CD4-positive, alpha-beta memory T cell (primary cell): ENCODE measurements at regions not wholly inside any gene's neighbourhood (a gene's known extent, or its start where the extent isn't known, plus 50 kb on each side); places are given as distances from the start of the nearest gene placed in this dataset.
A peak's percentile ranks its signal among the peaks of the same experiment; 100 is the strongest.

ENCODE experiments used
- CTCF ChIA-PET: fragments of 350-600 bp; sonication (Branson Sonifier 250); formaldehyde crosslinking; loops from one replicate; lab custom pipeline; 2021; ENCODE audit warnings: inconsistent platforms; ENCODE audit not compliant: partially characterized antibody; lab: Charles Lee
- POLR2A ChIA-PET: fragments of 350-600 bp; sonication (Branson Sonifier 250); formaldehyde crosslinking; loops from one replicate; lab custom pipeline; 2021; ENCODE audit not compliant: partially characterized antibody; lab: Charles Lee
- DNase-seq, 5 donors: peaks; one replicate each; pipeline versions ENCODE4 v3.0.0 to v3.0.0-alpha.2; 2020 to 2022; ENCODE audit warnings: mixed read lengths in 1 of 5
- H3K27ac ChIP-seq: one replicate; pipeline ENCODE4 v1.7.0; 2013; ENCODE audit warnings: low read depth, low read length
- H3K27me3 ChIP-seq: 2 replicates; pipeline ENCODE4 v1.7.0; 2013; ENCODE audit warnings: mild to moderate bottlenecking, low read length, moderate library complexity; ENCODE audit not compliant: insufficient read depth
- H3K36me3 ChIP-seq: 2 replicates; pipeline ENCODE4 v1.7.0; 2013; ENCODE audit warnings: mild to moderate bottlenecking, low read length, moderate library complexity; ENCODE audit not compliant: insufficient read depth
- H3K4me1 ChIP-seq: 2 replicates; pipeline ENCODE4 v1.7.0; 2013; ENCODE audit warnings: mild to moderate bottlenecking, low read length, moderate library complexity; ENCODE audit not compliant: insufficient read depth
- H3K4me3 ChIP-seq, 2 donors: one replicate each; pipeline ENCODE4 v1.7.0; 2013; ENCODE audit warnings: low read length in 2 of 2, mild to moderate bottlenecking in 1 of 2
- H3K9me3 ChIP-seq, 2 donors: one replicate each; pipeline ENCODE4 v1.7.0; 2013; ENCODE audit warnings: low read length in 2 of 2, control low read depth in 1 of 2; ENCODE audit not compliant: control insufficient read depth in 1 of 2
- H3K27ac Mint-ChIP-seq, 7 donors: one replicate each; pipeline ENCODE4 v1.8.0; 2020 to 2021; ENCODE audit warnings: mixed read lengths in 7 of 7, mild to moderate bottlenecking in 6 of 7, inconsistent platforms in 3 of 7, moderate library complexity in 3 of 7
- H3K27me3 Mint-ChIP-seq, 2 donors: one replicate each; pipeline ENCODE4 v1.8.0; 2020 to 2021; ENCODE audit warnings: mixed read lengths in 2 of 2
- H3K36me3 Mint-ChIP-seq, 2 donors: one replicate each; pipeline ENCODE4 v1.8.0; 2020 to 2021; ENCODE audit warnings: mixed read lengths in 2 of 2, inconsistent platforms in 1 of 2, mild to moderate bottlenecking in 1 of 2
- H3K4me1 Mint-ChIP-seq, 4 donors: one replicate each; pipeline ENCODE4 v1.8.0; 2020 to 2021; ENCODE audit warnings: mixed read lengths in 4 of 4, mild to moderate bottlenecking in 1 of 4
- H3K4me3 Mint-ChIP-seq, 8 donors: one replicate each; pipeline ENCODE4 v1.8.0; 2020 to 2021; ENCODE audit warnings: mixed read lengths in 8 of 8, mild to moderate bottlenecking in 7 of 8, moderate library complexity in 6 of 8, inconsistent platforms in 3 of 8
- H3K9me3 Mint-ChIP-seq, 8 donors: one replicate each; pipeline ENCODE4 v1.8.0; 2020 to 2021; ENCODE audit warnings: mixed read lengths in 8 of 8, mild to moderate bottlenecking in 5 of 8, inconsistent platforms in 3 of 8, moderate library complexity in 1 of 8
- intact Hi-C: fragments of 100-400 bp; cut with micrococcal nuclease; formaldehyde crosslinking; loops from one replicate; pipeline ENCODE4 v1.15.1; 2023

GRCh38 chr1:228992907-228993535 is 257.7 kb downstream of the RHOU start:
- Mint-ChIP-seq H3K27ac (no peak overlapping the region), H3K9me3 (no peaks in the 10 kb centered on the region), H3K36me3 (no peaks in the 10 kb centered on the region), H3K27me3 (no peaks in the 10 kb centered on the region), H3K4me3 (no peak overlapping the region), H3K4me1 (peaks cover 0 to 9% (median 3%) of the 10 kb centered on the region in 4 donors)
- Histone ChIP-seq H3K36me3 (no peaks in the 10 kb centered on the region), H3K27ac (no peak overlapping the region), H3K4me3 (no peak overlapping the region), H3K9me3 (no peaks in the 10 kb centered on the region), H3K4me1 (no peaks in the 10 kb centered on the region), H3K27me3 (no peaks in the 10 kb centered on the region)
- intact Hi-C loops: no loop called here
- DNase-seq: no peak
- ChIA-PET POLR2A (no interaction called here), CTCF (no interaction called here)

- intact Hi-C loops: no loop called here
- DNase-seq: no peak
- Mint-ChIP-seq H3K9me3 (no peaks in the 10 kb centered on the region), H3K4me1 (no peaks in the 10 kb centered on the region), H3K27me3 (no peaks in the 10 kb centered on the region), H3K27ac (peak overlapping the region in 1 of 7 donors; percentile 7), H3K4me3 (no peak overlapping the region), H3K36me3 (no peaks in the 10 kb centered on the region)
- Histone ChIP-seq H3K27me3 (no peaks in the 10 kb centered on the region), H3K9me3 (no peaks in the 10 kb centered on the region), H3K27ac (no peak overlapping the region), H3K4me1 (no peaks in the 10 kb centered on the region), H3K36me3 (no peaks in the 10 kb centered on the region), H3K4me3 (no peak overlapping the region)
- CTCF ChIA-PET: no interaction called here
- POLR2A ChIA-PET: no interaction called here
Observed at GRCh38 chr1:228994676-228995594, 259.7 kb downstream of the RHOU start.

- ChIA-PET CTCF (no interaction called here), POLR2A (no interaction called here)
- peaks cover 3 to 13% (median 6%) of the 10 kb centered on the region in 4 donors for H3K4me1 Mint-ChIP-seq
- intact Hi-C loops: no loop called here
- no peaks in the 10 kb centered on the region for H3K36me3 Mint-ChIP-seq
- H3K27me3 Mint-ChIP-seq: no peaks in the 10 kb centered on the region
- Histone ChIP-seq H3K36me3 (no peaks in the 10 kb centered on the region), H3K27me3 (no peaks in the 10 kb centered on the region), H3K4me3 (no peak overlapping the region), H3K4me1 (peaks cover 5% of the 10 kb centered on the region), H3K9me3 (no peaks in the 10 kb centered on the region), H3K27ac (no peak overlapping the region)
- DNase-seq: no peak
- no peaks in the 10 kb centered on the region for H3K9me3 Mint-ChIP-seq
- no peak overlapping the region for H3K4me3 Mint-ChIP-seq
- H3K27ac Mint-ChIP-seq: no peak overlapping the region
Observed at GRCh38 chr1:228996281-228996680, 261.0 kb downstream of the RHOU start.

DNA sequence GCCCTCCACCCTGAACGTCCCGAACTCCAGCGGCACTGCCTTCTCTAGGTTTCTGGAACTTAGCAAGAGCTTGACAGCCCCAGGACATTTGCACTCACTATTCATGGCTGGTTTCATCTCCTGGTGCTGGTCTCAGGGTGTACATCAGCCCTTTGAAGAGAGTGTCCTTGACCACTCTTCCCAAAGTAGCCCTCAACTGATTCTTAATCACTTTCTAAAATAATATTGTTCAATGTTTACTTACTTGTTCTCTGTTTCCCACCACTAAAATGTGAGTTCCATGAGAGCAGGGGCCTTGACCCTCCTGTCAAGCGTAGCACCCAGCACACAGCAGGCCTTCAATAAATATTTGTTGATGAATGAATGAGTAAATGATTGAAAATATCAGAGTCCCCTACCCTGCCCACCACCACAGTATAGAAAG is 262.5 kb downstream of the RHOU start:
- H3K9me3 Mint-ChIP-seq: no peaks in the 10 kb centered on the region
- no peak overlapping the region for H3K4me3 Mint-ChIP-seq
- ChIA-PET CTCF (no interaction called here), POLR2A (no interaction called here)
- Histone ChIP-seq H3K27me3 (no peaks in the 10 kb centered on the region), H3K36me3 (no peaks in the 10 kb centered on the region), H3K4me3 (no peak overlapping the region), H3K27ac (no peak overlapping the region), H3K4me1 (peaks cover 11% of the 10 kb centered on the region), H3K9me3 (no peaks in the 10 kb centered on the region)
- peak overlapping the region in 1 of 7 donors; percentile 53 for H3K27ac Mint-ChIP-seq
- H3K36me3 Mint-ChIP-seq: no peaks in the 10 kb centered on the region
- no peak for DNase-seq
- intact Hi-C loops: no loop called here
- H3K27me3 Mint-ChIP-seq: no peaks in the 10 kb centered on the region
- peaks cover 6 to 27% (median 18%) of the 10 kb centered on the region in 4 donors for H3K4me1 Mint-ChIP-seq

DNA sequence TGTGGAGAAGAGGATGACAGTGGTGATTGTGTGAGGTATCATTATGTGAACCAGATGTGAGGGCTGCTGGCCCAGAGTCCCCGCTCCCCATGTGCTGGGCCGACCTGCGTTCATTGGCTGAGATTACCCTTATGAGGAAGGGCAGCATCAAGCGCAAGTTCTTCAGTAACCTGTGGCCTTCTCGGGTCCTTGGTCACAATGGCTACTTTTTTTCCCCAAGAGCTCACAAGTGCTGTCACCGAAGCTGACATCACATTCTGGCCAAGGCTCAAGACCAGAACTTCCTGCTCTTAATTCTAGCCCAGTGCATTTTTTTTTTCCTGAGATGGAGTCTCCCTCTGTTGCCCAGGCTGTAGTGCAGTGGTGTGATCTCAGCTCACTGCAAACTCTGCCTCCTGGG is 262.9 kb downstream of the RHOU start:
- H3K36me3 Mint-ChIP-seq: no peaks in the 10 kb centered on the region
- H3K27ac Mint-ChIP-seq: no peak overlapping the region
- no peaks in the 10 kb centered on the region for H3K9me3 Mint-ChIP-seq
- Histone ChIP-seq H3K27ac (no peak overlapping the region), H3K9me3 (no peaks in the 10 kb centered on the region), H3K4me3 (no peak overlapping the region), H3K27me3 (no peaks in the 10 kb centered on the region), H3K4me1 (peaks cover 11% of the 10 kb centered on the region), H3K36me3 (no peaks in the 10 kb centered on the region)
- intact Hi-C loops: no loop called here
- ChIA-PET CTCF (no interaction called here), POLR2A (no interaction called here)
- no peak overlapping the region for H3K4me3 Mint-ChIP-seq
- DNase-seq: no peak
- H3K27me3 Mint-ChIP-seq: no peaks in the 10 kb centered on the region
- H3K4me1 Mint-ChIP-seq: peaks cover 6 to 29% (median 20%) of the 10 kb centered on the region in 4 donors

GRCh38 chr1:228999446-229000170 is 264.3 kb downstream of the RHOU start:
- ChIA-PET CTCF (no interaction called here), POLR2A (interaction anchor here (0.6 kb wide), 1 partner anchor 8 kb away, joined by 3 read pairs; no protein-coding TSS in a partner anchor)
- no peaks in the 10 kb centered on the region for H3K36me3 Mint-ChIP-seq

DNA sequence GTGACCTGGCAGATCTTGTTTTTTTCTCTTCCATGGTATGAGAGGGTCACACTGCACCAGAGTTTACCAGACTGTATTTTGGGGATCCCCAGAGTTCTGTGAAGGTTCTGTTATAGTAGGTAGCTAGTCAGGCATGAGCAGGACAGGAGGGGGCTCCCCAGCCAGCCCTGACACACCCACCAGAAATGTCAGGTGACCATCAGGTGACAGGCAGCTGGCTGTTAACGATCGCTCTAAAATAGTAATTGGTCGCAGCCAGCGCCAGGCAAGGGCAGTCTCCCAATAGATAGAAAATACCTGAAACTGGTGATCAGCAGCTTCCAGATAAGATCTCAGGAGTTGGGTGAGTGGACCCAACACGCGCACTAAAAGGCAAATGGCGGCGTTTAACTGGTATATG is 264.9 kb downstream of the RHOU start:
- Mint-ChIP-seq H3K27me3 (no peaks in the 10 kb centered on the region), H3K4me3 (no peak overlapping the region), H3K4me1 (peaks cover 6 to 29% (median 20%) of the 10 kb centered on the region in 4 donors), H3K27ac (no peak overlapping the region), H3K9me3 (no peaks in the 10 kb centered on the region), H3K36me3 (no peaks in the 10 kb centered on the region)
- H3K27ac ChIP-seq: no peak overlapping the region
- H3K9me3 ChIP-seq: no peaks in the 10 kb centered on the region
- H3K27me3 ChIP-seq: no peaks in the 10 kb centered on the region
- intact Hi-C loops: no loop called here
- DNase-seq: no peak
- POLR2A ChIA-PET: interaction anchor here (0.6 kb wide), 1 partner anchor 8 kb away, joined by 3 read pairs; no protein-coding TSS in a partner anchor
- H3K36me3 ChIP-seq: no peaks in the 10 kb centered on the region
- peaks cover 11% of the 10 kb centered on the region for H3K4me1 ChIP-seq
- H3K4me3 ChIP-seq: no peak overlapping the region
- CTCF ChIA-PET: no interaction called here

More at GRCh38 chr1:228999446-229000170, 264.3 kb downstream of the RHOU start:
- intact Hi-C loops: no loop called here
- no peaks in the 10 kb centered on the region for H3K9me3 Mint-ChIP-seq
- H3K4me3 ChIP-seq: no peak overlapping the region
- no peak for DNase-seq
- no peaks in the 10 kb centered on the region for H3K27me3 ChIP-seq
- peaks cover 11% of the 10 kb centered on the region for H3K4me1 ChIP-seq
- H3K27ac ChIP-seq: no peak overlapping the region
- H3K36me3 ChIP-seq: no peaks in the 10 kb centered on the region
- no peak overlapping the region for H3K4me3 Mint-ChIP-seq
- peaks cover 6 to 29% (median 20%) of the 10 kb centered on the region in 4 donors for H3K4me1 Mint-ChIP-seq
- no peaks in the 10 kb centered on the region for H3K9me3 ChIP-seq
- no peaks in the 10 kb centered on the region for H3K27me3 Mint-ChIP-seq
- H3K27ac Mint-ChIP-seq: no peak overlapping the region
